PC-3 (cell line): ENCODE measurements at regions not wholly inside any gene's neighbourhood (a gene's known extent, or its start where the extent isn't known, plus 50 kb on each side); places are given as distances from the start of the nearest gene placed in this dataset.

Experiments used
- CTCF ChIP-seq: fragments of 300-600 bp; sonication (generic); conservative IDR thresholded peaks from 2 replicates; pipeline ENCODE4 v1.5.1; 2017; ENCODE audit warnings: antibody characterized with exemption, low read depth, mild to moderate bottlenecking, low read length
- EZH2 ChIP-seq: fragments of 300-600 bp; sonication (generic); IDR thresholded peaks from one replicate; pipeline ENCODE4 v1.6.1; 2017; ENCODE audit warnings: antibody characterized with exemption, mild to moderate bottlenecking, low read length; ENCODE audit not compliant: unreplicated experiment
- EZH2phosphoT487 ChIP-seq: fragments of 300-600 bp; sonication (generic); IDR thresholded peaks from 2 replicates; pipeline ENCODE4 v1.6.1; 2018; ENCODE audit warnings: mild to moderate bottlenecking, antibody characterized with exemption, low read length, borderline replicate concordance

DNA sequence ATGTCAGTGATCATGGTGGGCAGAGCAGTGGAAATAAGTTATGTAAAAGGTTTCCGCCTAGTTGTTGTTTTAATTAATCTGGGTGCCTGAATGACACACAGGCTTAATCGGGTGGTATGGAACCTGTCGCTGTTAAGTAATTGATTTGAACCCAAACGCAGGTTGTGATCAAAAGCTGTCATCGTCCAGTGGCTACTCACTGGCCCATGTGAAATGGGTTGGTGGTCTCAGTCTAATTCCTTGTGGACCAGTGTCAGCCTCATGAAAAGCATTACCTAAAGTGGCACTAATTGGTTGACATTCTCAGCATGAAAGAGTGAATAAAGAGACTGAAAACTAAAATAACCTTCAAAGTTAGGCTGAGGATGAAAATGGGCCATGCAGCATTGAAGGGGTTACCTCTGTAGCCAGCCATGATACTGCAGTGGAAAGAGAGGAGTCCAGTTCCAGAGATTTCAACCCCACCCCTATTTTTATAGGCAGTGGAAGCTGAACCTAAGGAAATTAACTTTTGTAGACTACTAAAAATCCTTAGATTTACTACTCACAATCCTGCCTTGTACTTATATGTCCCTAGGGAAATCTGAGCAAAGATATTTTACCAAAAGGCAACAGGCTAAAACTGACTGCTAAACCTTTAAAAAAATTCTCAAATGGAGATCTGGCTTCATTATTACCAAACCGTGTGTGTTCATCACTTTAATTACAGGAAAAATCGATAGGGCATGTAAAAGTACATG lies 251.7 kb upstream of the TENM3 start:
- TF ChIP-seq CTCF (no peak), EZH2 (no peak), EZH2phosphoT487 (no peak)
